Neuron (in vitro differentiated cells): ENCODE measurements at regions not wholly inside any gene's neighbourhood (a gene's known extent, or its start where the extent isn't known, plus 50 kb on each side); places are given as distances from the start of the nearest gene placed in this dataset.
"Not testable (repeated sequence)": the region's sequence is repeated elsewhere in the genome, so short reads cannot be mapped to it uniquely, and the experiment has no call there.

Experiments used
- H2AFZ ChIP-seq: one replicate; pipeline ENCODE4 v1.6.1; 2013; ENCODE audit warnings: low read depth, mild to moderate bottlenecking, inconsistent platforms, low read length, moderate library complexity
- H3K27me3 ChIP-seq: one replicate; pipeline ENCODE4 v1.6.1; 2013; ENCODE audit warnings: low read length; ENCODE audit not compliant: insufficient read depth
- H3K36me3 ChIP-seq: one replicate; pipeline ENCODE4 v1.6.1; 2013; ENCODE audit warnings: low read length; ENCODE audit not compliant: insufficient read depth
- H3K4me1 ChIP-seq: one replicate; pipeline ENCODE4 v1.6.1; 2013; ENCODE audit warnings: low read length; ENCODE audit not compliant: insufficient read depth
- H3K4me3 ChIP-seq: 2 replicates; pipeline ENCODE4 v1.5.1; 2013; ENCODE audit warnings: mild to moderate bottlenecking, low read length, moderate library complexity
- H3K9me3 ChIP-seq: one replicate; pipeline ENCODE4 v1.6.1; 2013; ENCODE audit warnings: low read length

DNA sequence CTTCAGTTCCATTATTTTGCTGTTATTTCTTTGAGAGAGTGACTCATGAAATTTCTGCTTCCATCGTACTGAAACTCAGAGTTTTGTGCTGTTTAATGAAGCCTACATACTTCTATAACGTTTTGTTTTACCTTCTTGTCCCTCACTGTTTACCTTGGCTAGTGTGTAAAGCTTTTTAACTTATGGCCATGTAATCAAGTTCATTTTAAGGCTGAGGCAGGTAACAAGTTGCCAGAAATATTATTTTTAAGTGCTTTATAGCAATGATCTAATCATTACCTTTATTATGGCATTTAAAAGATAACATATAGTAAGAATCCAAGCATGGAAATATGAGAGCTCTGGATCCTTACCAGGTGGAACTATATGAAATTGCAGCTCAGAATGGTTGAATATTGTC is 102.3 kb upstream of the FAT1 start:
- Histone ChIP-seq H3K9me3 (no peaks in the 10 kb centered on the region), H3K4me3 (no peak overlapping the region), H2AFZ (no peak overlapping the region), H3K27me3 (no peaks in the 10 kb centered on the region), H3K36me3 (no peaks in the 10 kb centered on the region), H3K4me1 (no peaks in the 10 kb centered on the region)

DNA sequence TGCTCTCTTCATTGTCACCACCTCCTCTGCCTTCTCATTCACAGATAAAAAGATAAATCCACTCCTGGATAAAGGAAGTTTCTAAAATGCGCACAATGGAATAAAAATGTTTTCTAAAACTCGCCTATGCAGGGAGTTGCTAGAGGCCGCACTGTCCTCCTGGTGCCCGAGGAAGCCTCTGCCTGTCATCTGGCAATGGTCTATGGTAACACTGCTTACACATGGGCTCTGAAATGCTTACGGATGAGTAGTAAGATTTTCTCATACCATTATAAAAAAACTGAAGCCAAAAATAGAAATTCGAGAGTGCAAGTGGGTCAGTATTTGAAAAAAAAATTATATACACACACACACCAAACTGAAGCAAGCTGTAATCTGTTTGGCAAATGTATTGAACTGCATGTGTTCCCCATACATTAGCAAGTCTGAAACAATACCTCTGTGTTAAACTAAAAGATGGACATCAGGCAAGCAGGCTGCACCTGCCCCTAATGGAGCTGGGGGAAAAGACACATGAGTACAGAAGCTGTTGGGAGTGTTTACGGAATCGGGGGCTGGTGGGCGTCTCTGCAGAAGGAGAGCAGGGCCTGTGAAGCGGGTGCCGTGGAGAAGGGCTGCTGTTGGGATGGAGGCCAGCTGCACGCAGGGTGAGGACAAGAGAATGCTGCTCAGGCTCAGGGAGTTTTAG is 103.3 kb upstream of the FAT1 start:
- no peaks in the 10 kb centered on the region for H3K27me3 ChIP-seq
- no peaks in the 10 kb centered on the region for H3K4me1 ChIP-seq
- H3K4me3 ChIP-seq = no peak overlapping the region
- H3K9me3 ChIP-seq = no peaks in the 10 kb centered on the region
- no peak overlapping the region for H2AFZ ChIP-seq
- no peaks in the 10 kb centered on the region for H3K36me3 ChIP-seq

DNA sequence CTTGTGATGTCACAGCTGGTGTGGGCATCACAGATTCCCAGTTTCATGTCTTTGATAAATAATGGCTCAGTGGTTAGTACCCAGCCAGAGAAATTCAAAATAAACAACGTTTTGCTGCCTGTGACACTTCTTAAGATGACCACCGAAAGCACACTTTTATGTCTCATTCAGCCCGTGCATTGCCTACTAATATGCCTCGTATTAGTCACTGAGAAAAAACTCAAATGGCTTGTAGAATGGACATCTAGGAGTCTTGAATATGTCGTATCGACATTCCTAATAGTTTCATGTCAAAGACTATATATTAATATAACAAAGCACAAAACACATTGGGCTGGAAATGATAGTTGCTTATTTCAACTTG is 103.9 kb upstream of the FAT1 start:
- no peaks in the 10 kb centered on the region for H3K4me1 ChIP-seq
- H3K4me3 ChIP-seq = no peak overlapping the region
- H3K9me3 ChIP-seq = no peaks in the 10 kb centered on the region
- no peak overlapping the region for H2AFZ ChIP-seq
- H3K27me3 ChIP-seq = no peaks in the 10 kb centered on the region
- H3K36me3 ChIP-seq = no peaks in the 10 kb centered on the region

DNA sequence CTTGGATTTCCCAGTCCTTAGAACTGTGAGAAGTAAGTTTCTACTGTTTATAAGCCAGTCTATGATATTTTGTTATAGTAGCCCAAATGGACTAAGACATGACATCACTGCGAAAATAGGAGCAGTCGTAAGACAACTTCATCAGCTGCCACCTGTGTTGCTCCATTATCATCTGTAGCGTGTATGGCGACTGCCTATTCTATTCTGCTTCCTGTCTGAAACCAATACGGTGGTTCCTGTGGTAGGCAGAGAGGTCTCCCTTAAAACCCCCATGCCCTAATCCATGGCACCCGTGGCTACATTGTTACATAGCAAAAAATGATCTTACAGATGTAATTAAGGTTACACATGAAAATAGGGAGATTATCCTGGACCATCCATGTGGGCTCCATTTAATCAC is 105.4 kb upstream of the FAT1 start:
- Histone ChIP-seq H3K27me3 (no peaks in the 10 kb centered on the region), H3K36me3 (no peaks in the 10 kb centered on the region), H2AFZ (no peak overlapping the region), H3K9me3 (no peaks in the 10 kb centered on the region), H3K4me3 (no peak overlapping the region), H3K4me1 (no peaks in the 10 kb centered on the region)

DNA sequence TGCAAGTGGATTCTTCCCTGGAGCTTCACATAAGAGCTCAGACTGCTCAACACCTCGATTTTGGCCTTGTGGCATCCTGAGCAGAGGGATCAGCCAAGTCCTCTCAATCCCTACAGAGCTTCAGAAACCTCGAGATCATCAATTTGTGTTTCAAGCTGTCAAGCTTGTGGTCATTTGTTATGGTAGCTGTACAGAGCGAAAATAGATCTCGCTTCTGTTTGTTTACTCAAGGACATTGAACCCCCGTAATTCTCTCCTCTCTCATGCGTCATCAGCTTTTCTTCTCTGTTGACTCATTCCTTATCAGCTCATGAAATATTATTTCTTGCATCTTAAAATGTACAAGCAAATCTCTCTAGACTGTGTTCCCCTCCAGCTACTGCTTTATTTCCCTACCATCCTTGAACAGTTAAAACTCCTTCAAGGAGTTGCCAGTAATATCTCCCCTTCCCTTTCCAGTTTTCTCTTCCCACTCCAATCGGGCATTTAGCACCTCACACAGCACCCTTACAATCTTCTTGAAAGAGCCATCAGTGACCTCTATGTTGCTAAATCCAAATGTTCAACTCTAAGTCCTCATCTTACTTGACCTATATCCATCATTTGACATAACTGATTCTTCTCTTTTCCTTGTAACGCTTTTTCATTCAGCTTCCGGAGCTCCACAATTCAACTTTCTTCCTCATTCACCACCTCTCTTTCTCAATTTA is 106.2 kb upstream of the FAT1 start:
- H2AFZ ChIP-seq = no peak overlapping the region
- H3K4me3 ChIP-seq = no peak overlapping the region
- no peaks in the 10 kb centered on the region for H3K9me3 ChIP-seq
- H3K36me3 ChIP-seq = no peaks in the 10 kb centered on the region
- H3K4me1 ChIP-seq = no peaks in the 10 kb centered on the region
- no peaks in the 10 kb centered on the region for H3K27me3 ChIP-seq

DNA sequence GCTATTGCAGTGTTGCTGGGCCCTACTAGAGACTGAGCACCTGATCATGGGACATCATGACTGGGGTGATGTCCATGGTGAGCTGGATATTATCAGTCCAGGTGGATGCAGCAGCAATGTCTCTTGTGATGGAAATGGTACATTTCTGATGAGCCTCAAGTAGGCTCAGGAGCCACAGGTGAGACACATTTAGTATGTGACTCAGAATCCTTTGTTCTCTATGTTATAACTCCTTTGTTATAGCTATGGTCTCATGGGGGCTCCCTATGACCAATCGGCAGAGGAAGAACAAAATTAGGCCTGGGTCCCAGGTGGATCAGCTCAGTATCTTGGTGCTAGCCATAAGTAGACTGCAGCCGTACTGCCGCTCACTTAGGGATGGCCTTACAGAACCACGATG is 107.9 kb upstream of the FAT1 start:
- Histone ChIP-seq H3K27me3 (no peaks in the 10 kb centered on the region), H3K4me1 (no peaks in the 10 kb centered on the region), H3K9me3 (no peaks in the 10 kb centered on the region), H3K36me3 (no peaks in the 10 kb centered on the region), H3K4me3 (no peak overlapping the region), H2AFZ (no peak overlapping the region)

DNA sequence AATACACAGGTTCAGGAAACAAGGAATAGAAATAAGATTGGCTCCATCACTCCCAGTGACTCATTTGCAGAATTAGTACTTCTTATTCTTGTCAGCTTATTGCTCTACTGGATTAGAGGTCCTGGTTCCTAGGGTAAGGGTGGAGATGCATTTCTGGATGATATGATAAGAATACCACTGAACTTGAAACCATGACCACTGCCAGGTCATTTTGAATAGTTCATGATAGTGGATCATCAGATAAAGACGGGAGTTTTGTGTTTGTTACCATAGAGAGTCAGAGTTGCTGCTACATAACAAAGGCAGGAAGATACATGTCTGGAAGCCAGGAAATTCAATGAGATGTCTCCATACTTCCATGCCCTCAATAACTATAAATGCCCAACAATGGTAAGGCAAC is 109.2 kb upstream of the FAT1 start:
- Histone ChIP-seq H3K9me3 (no peaks in the 10 kb centered on the region), H3K27me3 (no peaks in the 10 kb centered on the region), H2AFZ (no peak overlapping the region), H3K4me3 (no peak overlapping the region), H3K36me3 (no peaks in the 10 kb centered on the region), H3K4me1 (no peaks in the 10 kb centered on the region)

DNA sequence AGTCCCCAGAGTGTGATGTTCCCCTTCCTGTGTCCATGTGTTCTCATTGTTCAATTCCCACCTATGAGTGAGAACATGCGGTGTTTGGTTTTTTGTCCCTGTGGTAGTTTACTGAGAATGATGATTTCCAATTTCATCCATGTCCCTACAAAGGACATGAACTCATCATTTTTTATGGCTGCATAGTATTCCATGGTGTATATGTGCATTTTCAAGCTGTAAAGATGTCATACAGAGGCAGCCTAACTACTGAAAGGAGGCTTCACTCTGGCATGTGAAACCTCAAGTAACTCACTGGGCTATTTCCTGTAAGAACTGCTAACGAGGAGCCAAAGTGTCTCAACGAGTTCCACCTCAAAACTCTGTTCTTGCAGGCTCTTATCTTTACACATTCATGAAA is 113.8 kb upstream of the FAT1 start:
- not testable (repeated sequence) for H3K4me1 ChIP-seq, H2AFZ ChIP-seq, H3K9me3 ChIP-seq, H3K4me3 ChIP-seq, H3K36me3 ChIP-seq, H3K27me3 ChIP-seq

DNA sequence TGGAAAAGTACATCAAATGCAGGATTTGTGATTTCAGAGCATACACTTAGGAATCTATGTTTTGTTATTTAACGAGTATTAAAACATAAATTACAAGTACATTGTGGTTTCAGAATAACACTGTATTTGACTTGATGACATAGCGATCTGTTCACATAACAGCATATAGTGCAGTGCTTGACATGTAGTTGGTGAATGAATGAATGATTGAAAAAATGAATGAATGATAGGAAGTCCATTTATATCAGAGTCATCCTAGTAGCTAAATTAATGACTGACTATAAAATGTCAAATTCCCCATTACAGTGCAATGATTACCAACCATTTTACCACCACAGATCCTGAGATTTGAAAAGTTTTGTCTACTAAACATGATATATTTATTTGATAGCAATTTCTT is 114.6 kb upstream of the FAT1 start:
- Histone ChIP-seq H3K4me3 (no peak overlapping the region), H2AFZ (no peak overlapping the region), H3K4me1 (no peaks in the 10 kb centered on the region), H3K9me3 (no peaks in the 10 kb centered on the region), H3K27me3 (no peaks in the 10 kb centered on the region), H3K36me3 (no peaks in the 10 kb centered on the region)

DNA sequence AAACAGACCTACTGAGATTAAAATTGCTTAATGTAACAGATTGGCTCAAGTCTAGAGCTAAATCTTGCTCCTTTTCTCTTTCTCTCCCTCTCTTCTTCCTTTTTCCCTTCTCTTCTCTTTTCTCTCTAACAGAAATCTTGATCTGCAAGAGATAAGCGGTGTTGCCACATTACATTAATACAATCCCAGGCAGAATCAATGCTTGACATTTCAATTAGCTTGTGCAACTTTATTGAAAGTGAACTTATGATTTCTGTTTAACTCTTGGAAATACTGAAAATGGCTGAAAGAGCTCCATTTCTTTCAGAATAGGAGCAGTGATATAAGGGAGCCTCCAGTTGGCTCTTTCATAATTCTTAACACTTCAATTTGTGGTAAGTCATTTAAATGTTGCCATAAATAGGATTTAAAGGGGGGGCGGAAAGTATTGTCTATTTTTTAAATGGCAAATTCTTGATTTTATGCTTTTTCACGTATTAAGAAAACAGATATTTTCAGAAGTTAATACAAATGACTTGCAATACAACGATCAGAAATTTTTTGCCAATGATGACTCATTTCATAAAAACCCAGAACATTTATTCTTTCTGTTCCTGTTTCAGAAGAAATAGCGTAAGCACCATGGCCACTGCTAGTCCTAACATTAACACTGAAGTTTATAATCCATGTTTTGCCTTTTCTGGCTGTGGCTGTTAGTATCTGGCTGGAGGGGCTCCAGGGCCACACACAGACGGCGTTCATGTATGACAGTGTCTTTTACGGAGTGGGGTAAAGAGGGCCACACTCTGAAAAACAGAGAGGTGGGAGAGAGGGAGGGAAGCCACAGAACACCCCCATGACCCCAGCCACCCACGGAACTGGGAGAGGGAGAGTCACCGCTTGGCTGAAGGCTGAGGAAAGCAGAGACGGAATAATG is 115.7 kb upstream of the FAT1 start:
- Histone ChIP-seq H3K4me3 (no peak overlapping the region), H2AFZ (no peak overlapping the region), H3K4me1 (peaks cover 6% of the 10 kb centered on the region), H3K27me3 (no peaks in the 10 kb centered on the region), H3K36me3 (no peaks in the 10 kb centered on the region), H3K9me3 (no peaks in the 10 kb centered on the region)

DNA sequence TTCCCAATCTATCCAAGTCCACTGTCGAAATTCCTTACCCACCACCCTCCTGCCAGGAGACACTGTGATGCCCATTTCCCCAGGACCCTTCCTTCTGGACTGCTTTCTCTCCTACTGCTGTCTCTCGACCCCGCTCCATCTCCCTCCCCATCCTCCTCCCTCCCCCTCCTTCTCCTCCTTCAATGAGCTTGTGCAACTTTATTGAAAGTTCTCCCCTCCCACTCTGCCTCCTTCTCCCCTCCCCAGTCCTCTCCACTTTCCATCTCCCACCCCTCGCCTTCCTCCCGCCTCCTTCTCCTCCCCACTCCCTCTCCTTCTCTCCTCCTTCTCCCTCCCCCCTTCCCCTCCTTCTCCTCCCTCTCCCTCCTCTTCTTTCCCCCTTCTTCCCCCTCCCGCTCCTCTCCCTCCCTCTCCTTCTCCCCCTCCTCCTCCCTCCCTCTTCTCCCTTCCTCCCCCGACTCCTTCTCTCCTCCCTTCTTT is 116.6 kb upstream of the FAT1 start:
- Histone ChIP-seq H3K4me3 (no peak overlapping the region), H3K4me1 (peaks cover 15% of the 10 kb centered on the region), H3K9me3 (no peaks in the 10 kb centered on the region), H2AFZ (no peak overlapping the region), H3K27me3 (no peaks in the 10 kb centered on the region), H3K36me3 (no peaks in the 10 kb centered on the region)

DNA sequence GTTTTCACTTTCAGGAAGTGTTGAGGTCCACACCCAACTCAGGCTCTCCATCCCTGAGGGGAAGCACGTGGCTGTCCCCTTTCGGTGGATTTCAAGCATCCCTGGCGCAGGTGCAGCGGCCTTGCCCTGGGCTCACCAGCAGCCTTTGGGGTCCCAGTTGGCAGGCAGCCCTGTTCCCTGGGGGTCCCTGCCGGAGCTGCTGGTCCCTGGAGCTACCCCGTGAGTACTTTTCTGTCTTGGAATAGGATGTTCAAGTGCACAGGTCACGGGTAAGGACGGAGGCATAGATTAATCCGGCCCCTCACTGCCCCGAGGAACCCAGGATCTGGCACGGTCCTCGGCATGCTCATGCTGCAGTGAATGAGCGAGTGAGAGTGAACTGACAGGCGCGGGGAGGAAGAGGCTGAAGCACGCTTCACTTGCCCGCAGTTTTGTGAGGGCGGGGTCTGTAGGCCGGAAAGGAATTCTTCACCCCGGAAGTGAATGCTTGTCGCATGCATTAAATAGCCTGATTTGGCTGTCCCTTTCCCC is 117.2 kb upstream of the FAT1 start:
- Histone ChIP-seq H3K27me3 (no peaks in the 10 kb centered on the region), H2AFZ (no peak overlapping the region), H3K9me3 (no peaks in the 10 kb centered on the region), H3K4me1 (peaks cover 18% of the 10 kb centered on the region), H3K4me3 (no peak overlapping the region), H3K36me3 (no peaks in the 10 kb centered on the region)
